ENCODE measurements at regions not wholly inside any gene's neighbourhood (a gene's known extent, or its start where the extent isn't known, plus 50 kb on each side); places are given as distances from the start of the nearest gene placed in this dataset.

- TF ChIP-seq BMI1 (IDR thresholded peaks at IDR 0.05; ENCODE audit: borderline replicate concordance) = no peak
- TF ChIP-seq CTCF (IDR thresholded peaks at IDR 0.05 in 2 of 3, conservative IDR thresholded peaks at IDR 0.05 in 1 of 3; ENCODE audit: control insufficient read depth in 2 of 3, extremely low read depth in 1 of 3, insufficient read depth in 1 of 3, low read depth in 3 of 3, low read length in 3 of 3) = no peak
- no peak for TF ChIP-seq POLR2AphosphoS5 (IDR thresholded peaks at IDR 0.05; ENCODE audit: low read length)
- no peak for TF ChIP-seq EGR1 (IDR thresholded peaks at IDR 0.05; ENCODE audit: borderline replicate concordance in 1 of 2, low read depth in 2 of 2, low read length in 2 of 2)
- no peak for TF ChIP-seq NKRF (conservative IDR thresholded peaks at IDR 0.05)
Measured at GRCh38 chrX:6440648-6441047, 94.3 kb downstream of the VCX3A start.

All from GM12878 (cell line).